ENCODE measurements at regions not wholly inside any gene's neighbourhood (a gene's known extent, or its start where the extent isn't known, plus 50 kb on each side); places are given as distances from the start of the nearest gene placed in this dataset.
A peak's percentile ranks its signal among the peaks of the same experiment; 100 is the strongest.
"Not testable (repeated sequence)": the region's sequence is repeated elsewhere in the genome, so short reads cannot be mapped to it uniquely, and the experiment has no call there.

DNA sequence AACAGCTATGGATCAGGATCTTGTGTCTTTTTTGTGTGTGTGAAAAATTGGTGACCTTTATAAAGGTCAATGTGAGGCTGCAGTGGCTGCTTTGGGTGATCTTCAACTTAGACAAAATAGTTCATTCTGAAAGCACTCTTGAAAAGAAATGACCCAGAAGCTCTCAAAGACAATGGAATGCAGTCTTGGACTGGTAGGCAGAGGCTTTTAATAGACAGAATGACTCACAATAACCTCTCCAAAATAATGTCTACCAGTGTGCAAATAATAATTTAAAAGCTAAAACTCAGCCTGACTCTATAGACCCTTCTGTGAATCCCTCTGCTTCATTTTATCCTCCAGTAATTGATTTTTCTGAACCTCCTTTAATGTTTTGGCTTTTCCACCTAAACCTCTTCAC lies 310.0 kb downstream of the SRGAP2C start:
- H3K9me3 Mint-ChIP-seq; H3K36me3 Mint-ChIP-seq (ENCODE audit: low read depth); H3K4me3 Mint-ChIP-seq; H3K27ac Mint-ChIP-seq; H3K27me3 Mint-ChIP-seq; H3K4me1 Mint-ChIP-seq; ATAC-seq (replicated peaks): not testable (repeated sequence)

DNA sequence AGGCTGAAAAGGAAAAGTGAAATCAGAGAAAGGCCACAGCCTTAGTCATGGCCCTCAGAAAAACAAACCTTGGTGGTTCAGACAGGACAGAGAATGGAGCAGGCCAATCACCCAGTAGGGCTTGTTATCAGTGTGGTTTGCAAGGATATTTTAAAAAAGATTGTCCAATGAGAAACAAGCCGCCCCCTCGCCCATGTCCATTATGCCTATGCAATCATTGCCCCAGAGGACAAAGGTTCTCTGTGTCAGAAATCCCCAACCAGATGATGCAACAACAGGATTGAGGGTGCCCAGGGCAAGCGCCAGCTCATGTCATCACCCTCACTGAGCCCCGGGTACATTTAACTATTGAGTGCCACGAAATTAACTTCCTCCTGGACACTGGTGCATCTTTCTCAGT lies 326.7 kb downstream of the SRGAP2C start:
- not testable (repeated sequence) for H3K27ac Mint-ChIP-seq; H3K36me3 Mint-ChIP-seq (ENCODE audit: low read depth); H3K4me3 Mint-ChIP-seq; H3K27me3 Mint-ChIP-seq
- peak; percentile 32 for ATAC-seq (replicated peaks)
- peaks cover 12% of the 10 kb centered on the region for H3K9me3 Mint-ChIP-seq
- peaks cover 17% of the 10 kb centered on the region for H3K4me1 Mint-ChIP-seq

DNA sequence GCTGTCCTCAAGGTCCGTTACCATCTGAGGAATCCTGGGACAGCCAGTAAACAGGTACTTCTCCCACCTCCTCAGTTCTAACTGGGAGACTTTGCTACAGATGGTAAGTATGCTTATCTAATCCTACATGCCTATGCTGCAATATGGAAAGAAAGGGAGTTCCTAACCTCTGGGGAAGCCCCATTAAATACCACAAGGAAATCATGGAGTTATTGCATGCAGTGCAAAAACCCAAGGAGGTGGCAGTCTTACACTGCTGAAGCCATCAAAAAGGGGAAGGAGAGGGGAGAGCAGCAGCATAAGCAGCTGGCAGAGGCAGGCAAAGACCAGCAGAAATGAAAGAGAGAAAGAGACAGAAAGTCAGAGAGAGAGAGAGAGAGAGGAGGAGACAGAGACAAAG lies 327.1 kb downstream of the SRGAP2C start:
- not testable (repeated sequence) for ATAC-seq (replicated peaks); H3K27me3 Mint-ChIP-seq; H3K36me3 Mint-ChIP-seq (ENCODE audit: low read depth); H3K4me3 Mint-ChIP-seq; H3K27ac Mint-ChIP-seq
- Mint-ChIP-seq H3K4me1 (peaks cover 20% of the 10 kb centered on the region), H3K9me3 (peaks cover 12% of the 10 kb centered on the region)

DNA sequence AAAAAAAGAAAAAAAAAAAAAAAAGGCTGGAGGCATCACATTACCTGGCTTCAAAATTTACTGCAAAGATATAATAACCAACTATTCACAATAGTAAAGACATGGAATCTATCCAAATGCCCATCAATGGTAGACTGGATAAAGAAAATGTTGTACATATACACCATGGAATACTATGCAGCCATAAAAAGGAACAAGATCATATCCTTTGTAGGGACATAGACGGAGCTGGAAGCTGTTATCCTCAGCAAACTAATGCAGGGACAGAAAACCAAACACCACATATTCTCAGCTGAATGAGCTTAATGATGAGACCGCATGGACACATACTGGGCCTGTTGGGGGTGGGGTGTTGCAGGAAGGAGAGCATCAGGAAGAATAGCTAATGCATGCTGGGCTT lies 330.5 kb downstream of the SRGAP2C start:
- Mint-ChIP-seq H3K36me3 (ENCODE audit: low read depth) (no peaks in the 10 kb centered on the region), H3K4me1 (peaks cover 25% of the 10 kb centered on the region), H3K27me3 (no peaks in the 10 kb centered on the region), H3K4me3 (no peak overlapping the region), H3K27ac (no peak overlapping the region), H3K9me3 (no peaks in the 10 kb centered on the region)
- no peak for ATAC-seq (replicated peaks)

DNA sequence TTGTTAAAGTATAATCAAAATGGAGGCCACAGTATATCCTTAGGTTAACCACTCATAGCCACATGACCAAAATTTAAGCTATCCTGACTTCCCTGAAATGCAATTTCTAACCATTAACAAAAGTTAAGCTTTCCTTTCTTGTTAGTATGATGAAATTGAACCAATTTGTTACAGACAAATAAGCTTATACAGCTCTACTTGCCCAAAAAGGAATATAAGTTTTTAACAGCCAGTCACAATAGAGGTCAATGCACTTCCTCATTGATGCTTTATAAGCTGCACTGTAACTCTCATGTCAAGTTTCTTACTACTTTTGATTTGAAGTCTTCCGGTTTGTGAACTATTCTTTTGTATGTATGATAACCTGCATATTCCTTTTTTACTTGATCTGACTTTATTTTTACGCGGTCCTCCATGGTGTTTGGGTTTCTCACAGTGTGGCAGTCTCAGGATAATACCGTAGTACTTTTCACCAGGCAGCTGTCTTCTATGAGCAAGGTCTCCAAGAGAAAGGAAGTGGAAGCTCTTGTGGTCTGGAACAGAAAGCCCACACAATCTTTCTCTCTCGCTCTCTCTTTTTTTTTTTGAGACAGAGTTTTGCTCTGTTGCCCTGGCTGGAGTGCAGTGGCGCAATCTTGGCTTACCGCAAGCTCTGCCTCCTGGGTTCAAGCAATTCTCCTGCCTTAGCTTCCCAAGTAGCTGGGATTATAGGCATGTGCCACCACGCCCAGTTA lies 331.6 kb downstream of the SRGAP2C start:
- ATAC-seq (replicated peaks), result peak; percentile 50

DNA sequence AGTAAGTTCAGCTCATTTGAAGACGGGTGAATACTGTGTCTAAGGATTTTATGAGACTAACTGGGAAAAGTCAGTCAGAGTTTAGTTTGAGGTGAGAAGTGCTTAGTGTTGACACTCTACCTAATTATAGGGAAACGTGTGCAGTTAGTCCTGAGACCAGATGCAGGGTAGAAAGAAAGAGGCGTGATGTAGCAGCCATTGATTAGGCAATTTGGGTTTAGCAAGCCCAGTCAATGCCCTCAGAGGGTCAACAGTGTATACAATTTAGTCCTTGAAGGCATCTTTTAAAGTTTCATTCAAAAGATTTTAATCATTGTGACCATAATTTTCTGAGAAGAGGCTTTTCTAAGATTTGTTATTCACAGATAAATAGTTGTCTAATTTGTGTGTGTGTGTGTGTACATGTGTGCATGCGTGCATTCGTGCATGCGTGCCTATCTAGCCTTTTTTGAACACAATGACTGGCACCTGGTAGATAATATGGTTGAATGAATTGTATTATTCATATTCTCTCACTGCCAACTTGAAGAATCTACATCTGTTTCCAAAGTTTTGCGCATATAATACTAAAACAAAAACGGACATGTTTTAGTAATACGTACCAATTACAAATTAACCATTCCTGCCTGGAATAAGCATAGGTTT lies 332.9 kb downstream of the SRGAP2C start:
- Mint-ChIP-seq H3K4me1 (peaks cover 21% of the 10 kb centered on the region), H3K36me3 (ENCODE audit: low read depth) (no peaks in the 10 kb centered on the region), H3K4me3 (peak overlapping the region; percentile 89), H3K9me3 (no peaks in the 10 kb centered on the region), H3K27me3 (no peaks in the 10 kb centered on the region), H3K27ac (peak overlapping the region; percentile 93)
- no peak for ATAC-seq (replicated peaks)

More for the DNA sequence above, 331.6 kb downstream of the SRGAP2C start:
- Mint-ChIP-seq H3K9me3 (no peaks in the 10 kb centered on the region), H3K27me3 (no peaks in the 10 kb centered on the region), H3K27ac (peak overlapping the region; percentile 39), H3K4me3 (peak overlapping the region; percentile 89), H3K36me3 (ENCODE audit: low read depth) (no peaks in the 10 kb centered on the region), H3K4me1 (peaks cover 28% of the 10 kb centered on the region)

DNA sequence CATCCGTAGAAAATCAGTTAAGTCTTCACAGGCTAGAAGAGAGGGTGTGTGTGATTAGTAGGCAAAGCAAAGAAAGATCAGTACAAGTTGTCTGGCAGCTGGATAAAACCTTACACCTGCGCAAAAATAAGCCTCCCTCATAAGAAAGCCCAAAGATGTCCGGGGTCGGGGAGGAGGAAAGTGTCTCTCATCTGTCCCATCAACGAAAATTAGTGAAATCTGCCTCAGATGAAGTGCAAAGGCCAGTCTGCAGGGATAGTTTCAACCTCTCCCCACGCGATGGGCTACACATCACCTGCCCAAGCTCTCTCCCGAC lies 333.9 kb downstream of the SRGAP2C start:
- no peak for ATAC-seq (replicated peaks)
- Mint-ChIP-seq H3K36me3 (ENCODE audit: low read depth) (no peaks in the 10 kb centered on the region), H3K27ac (peak overlapping the region; percentile 93), H3K9me3 (no peaks in the 10 kb centered on the region), H3K4me3 (peak overlapping the region; percentile 89), H3K27me3 (no peaks in the 10 kb centered on the region), H3K4me1 (peaks cover 24% of the 10 kb centered on the region)

DNA sequence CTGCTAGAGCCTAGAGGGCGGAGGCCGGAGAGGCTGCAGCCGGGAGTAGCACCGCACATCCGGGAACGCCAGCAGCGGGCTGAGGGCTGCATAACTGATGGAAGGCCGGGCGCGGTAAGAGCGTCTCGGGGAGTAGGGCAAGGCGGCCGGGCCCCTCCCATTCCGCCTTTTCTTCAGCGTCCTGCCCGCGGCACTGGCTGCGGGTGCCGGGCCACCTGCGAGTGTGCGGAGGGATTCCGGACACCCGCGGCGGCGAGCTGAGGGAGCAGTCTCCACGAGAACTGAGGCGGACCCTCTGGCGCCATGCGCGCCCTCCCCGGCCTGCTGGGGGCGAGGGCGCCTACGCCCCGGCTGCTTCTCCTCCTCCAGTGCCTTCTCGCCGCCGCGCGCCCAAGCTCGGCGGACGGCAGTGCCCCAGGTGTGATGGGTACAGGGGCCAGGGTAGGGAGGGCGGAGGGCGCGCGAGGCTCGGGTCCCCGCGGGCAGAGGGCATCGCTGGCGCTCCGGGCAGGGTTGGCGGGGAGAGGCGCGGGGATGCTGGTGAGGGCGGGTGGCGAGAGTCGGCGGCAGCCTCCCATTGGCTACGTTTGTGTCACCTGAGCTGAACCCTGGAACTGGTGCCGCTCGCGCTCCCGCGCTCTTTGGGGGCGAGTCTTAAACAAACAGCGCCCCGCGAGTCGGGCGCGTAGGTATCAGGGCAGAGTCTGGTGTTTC lies 334.4 kb downstream of the SRGAP2C start:
- Mint-ChIP-seq H3K27me3 (no peaks in the 10 kb centered on the region), H3K4me1 (peaks cover 23% of the 10 kb centered on the region), H3K9me3 (no peaks in the 10 kb centered on the region), H3K4me3 (peak overlapping the region; percentile 89), H3K27ac (peak overlapping the region; percentile 93), H3K36me3 (ENCODE audit: low read depth) (no peaks in the 10 kb centered on the region)
- ATAC-seq (replicated peaks), result peak; percentile 89

DNA sequence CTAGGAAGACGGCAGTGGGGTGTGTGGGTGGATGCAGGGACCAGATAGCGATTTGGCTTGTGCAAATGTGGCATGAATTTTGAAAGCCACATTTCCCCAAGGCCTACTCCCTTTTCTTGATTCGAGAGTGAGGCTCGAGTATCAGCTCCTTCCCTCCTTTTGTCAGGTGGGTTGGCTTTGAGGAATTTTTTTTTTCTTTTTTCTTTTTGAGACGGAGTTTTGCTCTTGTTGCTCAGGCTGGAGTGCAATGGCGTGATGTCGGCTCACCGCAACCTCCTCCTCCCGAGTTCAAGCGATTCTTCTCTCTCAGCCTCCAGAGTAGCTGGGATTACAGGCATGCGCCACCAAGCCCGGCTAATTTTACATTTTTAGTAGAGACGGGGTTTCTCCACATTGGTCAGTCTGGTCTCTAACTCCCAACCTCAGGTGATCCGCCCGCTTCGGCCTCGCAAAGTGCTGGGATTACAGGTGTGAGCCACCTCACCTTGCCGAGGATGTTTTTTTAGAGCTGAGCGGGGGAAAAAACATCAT lies 335.0 kb downstream of the SRGAP2C start:
- ATAC-seq (replicated peaks), result peak; percentile 3
- not testable (repeated sequence) for H3K36me3 Mint-ChIP-seq (ENCODE audit: low read depth); H3K27me3 Mint-ChIP-seq; H3K9me3 Mint-ChIP-seq
- Mint-ChIP-seq H3K4me3 (peak overlapping the region; percentile 89), H3K27ac (peak overlapping the region; percentile 88), H3K4me1 (peaks cover 20% of the 10 kb centered on the region)

DNA sequence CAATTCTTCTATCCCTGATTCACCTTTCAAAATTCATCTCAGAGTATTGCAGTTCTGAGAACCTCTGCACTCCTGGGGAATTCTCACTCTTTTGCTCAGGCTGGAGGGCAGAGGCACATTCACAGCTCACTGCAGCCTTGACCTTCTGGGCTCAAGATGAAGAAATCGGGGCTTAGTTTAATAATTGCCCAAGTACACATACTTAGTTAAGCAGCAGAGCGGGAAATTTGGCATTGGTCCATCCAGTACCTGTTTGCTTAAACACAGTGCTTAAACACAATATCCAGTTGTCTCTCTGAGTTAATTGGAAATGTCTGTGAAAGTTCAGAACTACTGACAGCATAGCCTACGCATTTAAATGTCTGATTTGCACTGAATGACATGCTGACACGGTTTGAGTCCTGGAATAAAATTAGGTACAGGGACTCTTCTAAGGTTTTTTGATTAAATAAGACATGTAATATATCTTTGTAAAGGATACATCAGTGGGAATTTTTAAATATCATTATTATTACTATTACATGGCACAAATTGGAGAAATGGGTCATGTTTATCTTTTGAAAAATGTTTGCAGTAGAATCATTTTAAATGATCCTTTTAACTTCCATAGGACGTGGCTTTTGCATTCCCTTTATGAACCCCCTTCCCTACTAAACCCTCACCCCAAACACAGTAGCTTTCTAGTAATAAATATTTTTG lies 337.4 kb downstream of the SRGAP2C start:
- Mint-ChIP-seq H3K27me3 (no peaks in the 10 kb centered on the region), H3K4me3 (no peak overlapping the region), H3K9me3 (no peaks in the 10 kb centered on the region), H3K36me3 (ENCODE audit: low read depth) (no peaks in the 10 kb centered on the region), H3K27ac (no peak overlapping the region), H3K4me1 (peaks cover 14% of the 10 kb centered on the region)
- no peak for ATAC-seq (replicated peaks)

DNA sequence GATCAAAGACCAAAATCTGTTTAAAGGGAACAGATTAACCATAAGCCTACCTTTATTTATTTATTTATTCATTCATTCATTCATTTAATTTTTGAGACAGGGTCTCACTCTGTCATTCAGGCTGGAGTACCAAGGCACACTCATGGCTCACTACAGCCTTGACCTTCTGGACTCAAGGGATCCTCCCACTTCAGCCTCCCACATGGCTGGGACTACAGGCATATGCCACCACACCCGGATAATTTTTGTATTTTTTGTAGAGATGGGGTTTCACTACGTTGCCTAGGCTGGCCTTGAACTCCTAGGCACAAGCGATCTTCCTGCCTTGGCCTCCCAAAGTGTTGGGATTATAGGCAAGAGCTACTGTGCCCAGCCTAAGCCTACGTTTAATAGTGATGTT lies 338.3 kb downstream of the SRGAP2C start:
- not testable (repeated sequence) for H3K4me3 Mint-ChIP-seq; H3K27ac Mint-ChIP-seq; H3K9me3 Mint-ChIP-seq; H3K27me3 Mint-ChIP-seq; ATAC-seq (replicated peaks); H3K36me3 Mint-ChIP-seq (ENCODE audit: low read depth)
- peaks cover 12% of the 10 kb centered on the region for H3K4me1 Mint-ChIP-seq

DNA sequence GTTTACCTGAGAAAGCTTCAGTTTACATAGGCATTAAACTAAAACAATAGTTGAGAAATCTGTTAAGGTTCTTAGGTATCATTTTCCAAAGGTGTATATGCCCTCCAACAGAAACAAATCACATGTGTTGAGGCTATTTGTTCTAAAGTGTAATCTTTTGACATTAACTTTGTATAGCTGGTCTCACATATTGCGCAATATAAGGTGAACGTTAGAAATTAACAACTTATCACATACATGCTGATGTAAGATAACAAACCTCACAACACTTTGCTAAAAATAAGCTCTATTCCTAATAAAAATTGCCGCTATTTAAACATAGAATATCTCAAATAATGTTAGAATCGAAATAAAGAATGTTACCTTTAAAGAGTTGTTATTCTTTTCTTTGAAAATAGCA lies 340.6 kb downstream of the SRGAP2C start:
- Mint-ChIP-seq H3K27me3 (no peaks in the 10 kb centered on the region), H3K4me3 (no peak overlapping the region), H3K4me1 (peaks cover 23% of the 10 kb centered on the region), H3K36me3 (ENCODE audit: low read depth) (no peaks in the 10 kb centered on the region), H3K27ac (no peak overlapping the region), H3K9me3 (no peaks in the 10 kb centered on the region)
- ATAC-seq (replicated peaks), result no peak

DNA sequence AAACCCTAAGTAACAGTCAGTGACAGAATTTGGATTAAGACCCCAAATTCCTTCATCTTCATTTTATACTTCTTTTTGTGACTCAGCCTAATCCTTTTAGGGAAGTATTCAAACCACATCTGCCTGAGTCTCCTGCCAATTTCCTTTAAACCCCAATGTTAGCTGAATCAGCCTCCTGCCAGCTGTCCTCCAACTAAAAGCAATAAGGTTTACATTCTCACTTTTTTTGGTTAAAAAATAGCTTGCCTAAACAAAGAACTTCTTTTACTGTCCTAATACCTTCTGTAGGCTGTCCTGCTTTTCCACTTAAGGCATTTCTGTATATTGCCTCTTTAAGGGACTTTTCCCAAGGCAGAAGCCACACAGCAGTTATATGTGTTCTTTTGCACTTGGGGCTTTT lies 344.2 kb downstream of the SRGAP2C start:
- not testable (repeated sequence) for H3K36me3 Mint-ChIP-seq (ENCODE audit: low read depth); H3K9me3 Mint-ChIP-seq; H3K27me3 Mint-ChIP-seq; H3K4me3 Mint-ChIP-seq; ATAC-seq (replicated peaks)
- Mint-ChIP-seq H3K4me1 (peaks cover 17% of the 10 kb centered on the region), H3K27ac (peak overlapping the region; percentile 59)

DNA sequence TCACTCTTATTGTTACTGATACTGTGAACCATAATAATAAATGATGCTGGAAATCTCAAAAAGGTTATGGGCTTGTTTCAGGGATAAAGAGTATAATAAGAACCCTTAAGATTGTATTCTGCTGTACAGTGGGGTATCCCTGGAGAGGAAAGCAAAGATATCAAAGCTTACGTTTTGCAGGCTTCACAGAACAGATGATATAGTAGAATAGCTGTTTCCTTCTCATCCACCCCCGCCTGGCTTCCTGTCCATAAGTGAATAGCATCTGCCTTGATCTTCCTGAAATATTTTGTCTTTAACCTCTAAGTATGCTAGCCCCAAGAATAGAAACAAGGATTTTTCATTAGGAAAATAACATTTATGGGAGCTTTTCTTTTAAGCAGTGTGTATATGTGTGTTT lies 345.3 kb downstream of the SRGAP2C start:
- not testable (repeated sequence) for H3K36me3 Mint-ChIP-seq (ENCODE audit: low read depth); H3K9me3 Mint-ChIP-seq; H3K27me3 Mint-ChIP-seq
- peak; percentile 46 for ATAC-seq (replicated peaks)
- peak overlapping the region; percentile 46 for H3K4me3 Mint-ChIP-seq
- H3K27ac Mint-ChIP-seq, result peak overlapping the region; percentile 59
- peaks cover 13% of the 10 kb centered on the region for H3K4me1 Mint-ChIP-seq
